ENCODE measurements at regions not wholly inside any gene's neighbourhood (a gene's known extent, or its start where the extent isn't known, plus 50 kb on each side); places are given as distances from the start of the nearest gene placed in this dataset.

DNA sequence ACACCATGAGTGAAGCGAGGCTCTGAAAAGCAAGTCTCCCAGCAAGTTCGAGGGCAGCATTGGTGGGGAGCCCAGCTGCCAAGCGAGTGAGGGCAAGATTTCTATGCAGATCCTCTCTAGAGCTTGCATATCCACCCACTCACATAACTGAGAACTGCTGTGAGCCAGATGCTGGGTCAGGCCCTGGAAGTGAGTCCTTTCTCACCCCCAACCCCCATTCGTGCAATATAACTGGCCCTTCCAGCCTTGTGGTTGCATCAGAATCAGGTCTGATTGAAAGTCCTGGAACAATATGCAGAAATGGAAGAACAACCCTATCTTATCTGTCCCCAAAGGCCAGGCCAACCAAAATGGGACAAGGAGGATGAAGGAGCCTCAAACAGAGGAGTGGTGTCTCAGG lies 146.6 kb downstream of the IRX5 start:
- TF ChIP-seq, protein P1, sequence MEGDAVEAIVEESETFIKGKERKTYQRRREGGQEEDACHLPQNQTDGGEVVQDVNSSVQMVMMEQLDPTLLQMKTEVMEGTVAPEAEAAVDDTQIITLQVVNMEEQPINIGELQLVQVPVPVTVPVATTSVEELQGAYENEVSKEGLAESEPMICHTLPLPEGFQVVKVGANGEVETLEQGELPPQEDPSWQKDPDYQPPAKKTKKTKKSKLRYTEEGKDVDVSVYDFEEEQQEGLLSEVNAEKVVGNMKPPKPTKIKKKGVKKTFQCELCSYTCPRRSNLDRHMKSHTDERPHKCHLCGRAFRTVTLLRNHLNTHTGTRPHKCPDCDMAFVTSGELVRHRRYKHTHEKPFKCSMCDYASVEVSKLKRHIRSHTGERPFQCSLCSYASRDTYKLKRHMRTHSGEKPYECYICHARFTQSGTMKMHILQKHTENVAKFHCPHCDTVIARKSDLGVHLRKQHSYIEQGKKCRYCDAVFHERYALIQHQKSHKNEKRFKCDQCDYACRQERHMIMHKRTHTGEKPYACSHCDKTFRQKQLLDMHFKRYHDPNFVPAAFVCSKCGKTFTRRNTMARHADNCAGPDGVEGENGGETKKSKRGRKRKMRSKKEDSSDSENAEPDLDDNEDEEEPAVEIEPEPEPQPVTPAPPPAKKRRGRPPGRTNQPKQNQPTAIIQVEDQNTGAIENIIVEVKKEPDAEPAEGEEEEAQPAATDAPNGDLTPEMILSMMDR (IDR thresholded peaks at IDR 0.05), result no peak
- no peak for TF ChIP-seq POLR2A (IDR thresholded peaks at IDR 0.05)

Measured in Peyer's patch (tissue), 4 donors.